CD8-positive, alpha-beta memory T cell (primary cell): ENCODE measurements at regions not wholly inside any gene's neighbourhood (a gene's known extent, or its start where the extent isn't known, plus 50 kb on each side); places are given as distances from the start of the nearest gene placed in this dataset.

Source experiments
- CTCF ChIA-PET: fragments of 350-600 bp; sonication (Branson Sonifier 250); formaldehyde crosslinking; loops from one replicate; lab custom pipeline; 2021; ENCODE audit warnings: antibody characterized with exemption; lab: Charles Lee
- POLR2A ChIA-PET: fragments of 350-600 bp; sonication (Branson Sonifier 250); formaldehyde crosslinking; loops from one replicate; lab custom pipeline; 2021; ENCODE audit warnings: antibody characterized with exemption; lab: Charles Lee
- DNase-seq, 5 donors: peaks; one replicate each; pipeline versions ENCODE4 v3.0.0 to v3.0.0-alpha.2; 2020 to 2022; ENCODE audit warnings: mixed read lengths in 1 of 5
- H3K27ac ChIP-seq: one replicate; pipeline ENCODE4 v1.7.0; 2013; ENCODE audit warnings: low read depth, mild to moderate bottlenecking, low read length, moderate library complexity
- H3K27me3 ChIP-seq: 2 replicates; pipeline ENCODE4 v1.7.0; 2013; ENCODE audit warnings: low read length, mild to moderate bottlenecking; ENCODE audit not compliant: insufficient read depth, poor library complexity, severe bottlenecking
- H3K36me3 ChIP-seq: 2 replicates; pipeline ENCODE4 v1.7.0; 2013; ENCODE audit warnings: mild to moderate bottlenecking, low read length, moderate library complexity; ENCODE audit not compliant: insufficient read depth
- H3K4me1 ChIP-seq: 2 replicates; pipeline ENCODE4 v1.7.0; 2013; ENCODE audit warnings: mild to moderate bottlenecking, low read length, moderate library complexity; ENCODE audit not compliant: insufficient read depth
- H3K4me3 ChIP-seq: 2 replicates; pipeline ENCODE4 v1.7.0; 2013; ENCODE audit warnings: mild to moderate bottlenecking, low read length
- H3K9me3 ChIP-seq: 2 replicates; pipeline ENCODE4 v1.7.0; 2013; ENCODE audit warnings: mild to moderate bottlenecking, low read length
- H3K27ac Mint-ChIP-seq, 8 donors: one replicate each; pipeline ENCODE4 v1.8.0; 2020 to 2021; ENCODE audit warnings: mixed read lengths in 8 of 8, mild to moderate bottlenecking in 6 of 8, inconsistent platforms in 3 of 8, moderate library complexity in 3 of 8
- H3K27me3 Mint-ChIP-seq, 2 donors: one replicate each; pipeline ENCODE4 v1.8.0; 2020 to 2021; ENCODE audit warnings: mixed read lengths in 2 of 2, mild to moderate bottlenecking in 1 of 2, moderate library complexity in 1 of 2
- H3K36me3 Mint-ChIP-seq, 3 donors: one replicate each; pipeline ENCODE4 v1.8.0; 2020 to 2021; ENCODE audit warnings: mixed read lengths in 3 of 3, inconsistent platforms in 1 of 3, mild to moderate bottlenecking in 1 of 3
- H3K4me1 Mint-ChIP-seq, 3 donors: one replicate each; pipeline ENCODE4 v1.8.0; 2020 to 2021; ENCODE audit warnings: mixed read lengths in 3 of 3, inconsistent platforms in 1 of 3, mild to moderate bottlenecking in 1 of 3
- H3K4me3 Mint-ChIP-seq, 7 donors: one replicate each; pipeline ENCODE4 v1.8.0; 2020 to 2021; ENCODE audit warnings: mixed read lengths in 7 of 7, mild to moderate bottlenecking in 6 of 7, moderate library complexity in 4 of 7, inconsistent platforms in 2 of 7
- H3K9me3 Mint-ChIP-seq, 5 donors: one replicate each; pipeline ENCODE4 v1.8.0; 2020 to 2022; ENCODE audit warnings: mixed read lengths in 5 of 5, mild to moderate bottlenecking in 3 of 5, moderate library complexity in 2 of 5, inconsistent platforms in 1 of 5

DNA sequence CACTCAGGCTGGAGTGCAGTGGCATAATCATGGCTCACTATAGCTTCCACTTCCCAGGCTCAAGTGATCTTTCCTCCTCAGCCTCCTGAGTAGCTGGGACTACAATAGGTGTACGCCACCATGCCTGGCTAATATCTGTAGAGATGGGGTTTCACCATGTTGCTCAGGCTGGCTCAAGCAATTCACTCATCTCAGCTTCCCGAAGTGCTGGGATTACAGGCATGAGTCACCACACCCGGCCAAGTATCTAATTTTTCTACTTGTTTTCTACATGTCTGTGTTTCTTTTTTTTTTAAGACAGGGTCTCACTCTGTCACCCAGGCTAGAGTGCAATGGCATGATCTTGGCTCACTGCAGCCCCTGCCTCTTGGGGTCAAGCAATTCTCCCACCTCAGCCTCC is 119.7 kb upstream of the MED13L start:
- H3K9me3 ChIP-seq, result no peaks in the 10 kb centered on the region
- no peaks in the 10 kb centered on the region for H3K4me1 ChIP-seq
- no peaks in the 10 kb centered on the region for H3K36me3 ChIP-seq
- DNase-seq, result no peak
- no peak overlapping the region for H3K27ac ChIP-seq
- peaks cover 10 to 20% of the 10 kb centered on the region in 2 donors for H3K27me3 Mint-ChIP-seq
- H3K4me3 Mint-ChIP-seq, result no peak overlapping the region
- H3K9me3 Mint-ChIP-seq, result peaks cover 5 to 24% (median 8%) of the 10 kb centered on the region in 5 donors
- no peaks in the 10 kb centered on the region for H3K27me3 ChIP-seq
- H3K4me3 ChIP-seq, result no peak overlapping the region
- peaks cover 0 to 9% (median 3%) of the 10 kb centered on the region in 3 donors for H3K4me1 Mint-ChIP-seq
- CTCF ChIA-PET, result no interaction called here
- peaks cover 0 to 11% (median 1%) of the 10 kb centered on the region in 3 donors for H3K36me3 Mint-ChIP-seq
- POLR2A ChIA-PET, result no interaction called here
- no peak overlapping the region for H3K27ac Mint-ChIP-seq

DNA sequence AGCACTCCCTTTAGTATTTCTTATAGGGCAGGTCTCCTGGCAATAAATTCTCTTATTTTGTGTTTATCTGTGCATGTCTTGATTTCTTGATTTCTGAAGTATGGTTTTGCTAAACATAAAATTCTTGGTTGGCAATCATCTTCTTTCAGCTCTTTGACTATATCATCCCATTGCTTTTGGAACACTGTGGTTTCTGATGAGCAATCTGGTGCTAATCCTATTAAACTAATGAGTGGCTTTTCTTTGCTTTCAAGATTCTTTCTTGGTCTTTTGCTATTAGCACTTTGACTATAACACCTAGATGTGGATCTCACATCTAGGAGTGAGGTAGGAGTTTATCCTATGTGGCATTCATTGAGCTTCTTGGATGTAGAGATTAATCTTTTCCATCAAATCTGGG is 120.7 kb upstream of the MED13L start:
- no peak for DNase-seq
- ChIA-PET CTCF (no interaction called here), POLR2A (no interaction called here)
- H3K9me3 ChIP-seq, result no peaks in the 10 kb centered on the region
- Mint-ChIP-seq H3K27me3 (peaks cover 9 to 20% of the 10 kb centered on the region in 2 donors), H3K36me3 (peaks cover 0 to 11% (median 1%) of the 10 kb centered on the region in 3 donors), H3K4me1 (peaks cover 0 to 8% (median 2%) of the 10 kb centered on the region in 3 donors), H3K4me3 (no peak overlapping the region), H3K9me3 (peaks cover 5 to 24% (median 8%) of the 10 kb centered on the region in 5 donors), H3K27ac (no peak overlapping the region)
- H3K36me3 ChIP-seq, result no peaks in the 10 kb centered on the region
- H3K4me1 ChIP-seq, result no peaks in the 10 kb centered on the region
- no peaks in the 10 kb centered on the region for H3K27me3 ChIP-seq
- H3K27ac ChIP-seq, result no peak overlapping the region
- H3K4me3 ChIP-seq, result no peak overlapping the region

DNA sequence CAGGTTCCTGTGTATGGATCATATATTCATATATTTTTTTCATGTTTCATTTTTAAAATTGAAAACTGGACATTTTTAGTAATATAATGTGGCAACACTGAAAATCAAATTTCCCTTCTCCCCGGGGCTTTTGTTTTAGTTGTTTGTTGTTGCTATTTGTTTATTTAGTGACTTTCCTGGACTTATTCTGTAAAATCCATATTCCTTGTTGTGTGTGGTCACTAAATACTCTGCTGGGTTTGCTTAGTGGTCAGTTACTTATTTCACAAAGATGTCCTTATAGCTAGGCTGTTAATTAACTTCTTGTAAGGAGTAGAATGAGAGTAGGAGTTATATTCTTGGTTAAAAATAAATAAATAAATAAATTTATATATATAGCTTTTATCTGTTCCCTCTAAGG is 121.6 kb upstream of the MED13L start:
- H3K9me3 ChIP-seq, result no peaks in the 10 kb centered on the region
- H3K36me3 ChIP-seq, result no peaks in the 10 kb centered on the region
- H3K27me3 Mint-ChIP-seq, result peaks cover 9 to 20% of the 10 kb centered on the region in 2 donors
- POLR2A ChIA-PET, result no interaction called here
- H3K36me3 Mint-ChIP-seq, result peaks cover 0 to 11% (median 1%) of the 10 kb centered on the region in 3 donors
- peaks cover 0 to 4% (median 0%) of the 10 kb centered on the region in 3 donors for H3K4me1 Mint-ChIP-seq
- DNase-seq, result no peak
- CTCF ChIA-PET, result no interaction called here
- peaks cover 5 to 24% (median 8%) of the 10 kb centered on the region in 5 donors for H3K9me3 Mint-ChIP-seq
- no peaks in the 10 kb centered on the region for H3K27me3 ChIP-seq
- no peaks in the 10 kb centered on the region for H3K4me1 ChIP-seq
- H3K4me3 Mint-ChIP-seq, result no peak overlapping the region
- H3K4me3 ChIP-seq, result no peak overlapping the region
- H3K27ac Mint-ChIP-seq, result no peak overlapping the region
- H3K27ac ChIP-seq, result no peak overlapping the region

DNA sequence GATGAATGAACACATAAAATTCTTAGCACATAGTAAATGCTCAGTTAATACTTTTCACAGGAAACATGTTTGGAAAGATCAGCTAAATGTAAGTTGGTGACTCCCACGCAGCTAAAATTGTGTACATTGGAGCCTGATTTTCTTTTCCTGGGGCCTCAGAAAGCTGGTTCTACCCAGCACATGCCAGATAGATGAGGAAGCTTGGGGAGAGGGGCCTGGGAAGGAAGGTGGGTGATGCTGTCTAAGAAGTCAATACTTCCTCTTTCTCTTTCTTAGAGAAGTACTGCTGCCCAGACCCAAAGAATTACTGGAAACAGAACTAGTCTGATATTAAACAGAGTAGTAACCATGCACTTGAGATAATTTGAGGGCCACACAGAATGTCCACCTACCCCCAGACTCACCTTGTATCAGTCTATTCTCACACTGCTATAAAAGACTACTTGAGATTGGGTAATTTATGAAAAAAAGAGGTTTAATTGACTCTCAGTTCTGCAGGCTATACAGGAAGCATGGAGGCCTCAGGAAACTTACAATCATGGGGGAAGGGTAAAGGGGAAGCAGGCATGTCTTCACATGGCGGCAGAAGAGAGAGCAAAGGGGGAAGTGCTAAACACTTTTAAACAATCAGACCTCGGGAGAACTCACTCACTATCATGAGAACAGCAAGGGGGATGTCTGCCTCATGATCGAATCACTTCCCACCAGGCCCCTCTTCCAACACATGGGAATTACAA is 123.3 kb upstream of the MED13L start:
- POLR2A ChIA-PET, result no interaction called here
- Mint-ChIP-seq H3K27ac (no peak overlapping the region), H3K36me3 (peaks cover 0 to 11% (median 1%) of the 10 kb centered on the region in 3 donors), H3K9me3 (peaks cover 5 to 24% (median 8%) of the 10 kb centered on the region in 5 donors), H3K4me1 (no peaks in the 10 kb centered on the region), H3K27me3 (peaks cover 11 to 20% of the 10 kb centered on the region in 2 donors), H3K4me3 (no peak overlapping the region)
- Histone ChIP-seq H3K9me3 (no peaks in the 10 kb centered on the region), H3K27ac (no peak overlapping the region), H3K4me3 (no peak overlapping the region), H3K4me1 (no peaks in the 10 kb centered on the region), H3K27me3 (no peaks in the 10 kb centered on the region), H3K36me3 (no peaks in the 10 kb centered on the region)
- DNase-seq, result no peak
- CTCF ChIA-PET, result no interaction called here

DNA sequence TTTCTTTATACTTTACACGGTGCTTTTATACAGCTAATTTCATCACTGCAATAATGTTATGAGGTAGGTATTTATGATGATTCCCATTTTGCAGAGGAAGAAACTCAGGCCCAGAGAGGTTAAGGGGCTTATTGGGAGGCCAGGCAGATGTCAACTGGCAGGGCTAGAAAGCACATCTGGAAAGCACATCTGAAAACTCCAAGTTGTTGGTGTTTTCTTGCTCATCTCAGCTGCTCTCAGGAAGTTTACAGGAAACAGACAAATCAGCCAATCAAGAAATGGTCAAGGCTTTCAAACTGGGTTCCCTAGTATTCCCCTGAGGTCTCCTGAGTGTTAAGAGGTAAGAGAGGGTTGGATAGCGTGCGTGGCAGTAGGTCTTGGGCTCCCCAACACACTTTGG is 124.1 kb upstream of the MED13L start:
- Histone ChIP-seq H3K36me3 (no peaks in the 10 kb centered on the region), H3K4me3 (no peak overlapping the region), H3K4me1 (no peaks in the 10 kb centered on the region), H3K27me3 (no peaks in the 10 kb centered on the region), H3K9me3 (no peaks in the 10 kb centered on the region), H3K27ac (no peak overlapping the region)
- H3K27ac Mint-ChIP-seq, result peak overlapping the region in 1 of 8 donors; percentile 36
- DNase-seq, result no peak
- H3K4me3 Mint-ChIP-seq, result no peak overlapping the region
- ChIA-PET POLR2A (no interaction called here), CTCF (no interaction called here)
- H3K27me3 Mint-ChIP-seq, result peaks cover 11 to 20% of the 10 kb centered on the region in 2 donors
- no peaks in the 10 kb centered on the region for H3K4me1 Mint-ChIP-seq
- H3K9me3 Mint-ChIP-seq, result peaks cover 5 to 24% (median 8%) of the 10 kb centered on the region in 5 donors
- H3K36me3 Mint-ChIP-seq, result peaks cover 0 to 11% (median 1%) of the 10 kb centered on the region in 3 donors

DNA sequence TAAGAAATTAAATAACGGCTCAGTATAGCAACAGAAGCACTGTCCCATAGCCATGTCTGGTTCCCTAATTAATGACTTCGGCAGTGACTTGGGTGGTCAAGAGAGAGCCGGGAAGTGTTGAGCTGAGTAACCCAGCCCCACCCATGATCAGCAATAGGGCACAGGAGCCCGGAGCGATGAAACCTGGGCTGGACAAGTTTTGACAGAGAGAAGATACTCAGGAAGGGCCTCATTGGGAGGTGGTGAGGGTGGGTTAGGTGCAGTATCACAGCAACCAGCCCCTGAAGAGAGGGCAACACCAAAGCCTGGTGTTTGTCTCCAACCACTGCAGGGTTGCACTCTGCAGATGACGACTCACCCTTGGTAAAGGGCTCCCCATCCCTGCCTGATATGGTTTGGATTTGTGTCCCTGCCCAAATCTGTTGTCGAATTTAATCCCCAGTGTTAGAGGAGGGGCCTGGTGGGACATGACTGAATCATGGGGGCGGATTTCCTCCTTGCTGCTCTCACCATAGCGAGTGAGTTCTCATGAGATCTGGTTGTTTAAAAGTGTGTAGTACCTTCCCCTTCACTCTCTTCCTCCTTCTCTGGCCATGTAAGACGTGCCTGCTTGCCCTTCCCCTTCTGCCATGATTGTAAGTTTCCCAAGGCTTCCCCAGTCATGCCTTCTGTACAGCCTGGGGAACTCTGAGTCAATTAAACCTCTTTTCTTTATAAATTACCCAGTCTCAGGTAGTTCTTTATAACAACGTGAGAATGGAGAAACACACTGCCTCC is 124.9 kb upstream of the MED13L start:
- Histone ChIP-seq H3K4me1 (no peaks in the 10 kb centered on the region), H3K27me3 (no peaks in the 10 kb centered on the region), H3K4me3 (no peak overlapping the region), H3K36me3 (no peaks in the 10 kb centered on the region), H3K27ac (no peak overlapping the region), H3K9me3 (no peaks in the 10 kb centered on the region)
- Mint-ChIP-seq H3K27me3 (peaks cover 9 to 20% of the 10 kb centered on the region in 2 donors), H3K36me3 (peaks cover 0 to 11% (median 1%) of the 10 kb centered on the region in 3 donors), H3K4me1 (no peaks in the 10 kb centered on the region), H3K4me3 (no peak overlapping the region), H3K27ac (no peak overlapping the region), H3K9me3 (peaks cover 5 to 24% (median 8%) of the 10 kb centered on the region in 5 donors)
- POLR2A ChIA-PET, result no interaction called here
- no peak for DNase-seq
- CTCF ChIA-PET, result no interaction called here

DNA sequence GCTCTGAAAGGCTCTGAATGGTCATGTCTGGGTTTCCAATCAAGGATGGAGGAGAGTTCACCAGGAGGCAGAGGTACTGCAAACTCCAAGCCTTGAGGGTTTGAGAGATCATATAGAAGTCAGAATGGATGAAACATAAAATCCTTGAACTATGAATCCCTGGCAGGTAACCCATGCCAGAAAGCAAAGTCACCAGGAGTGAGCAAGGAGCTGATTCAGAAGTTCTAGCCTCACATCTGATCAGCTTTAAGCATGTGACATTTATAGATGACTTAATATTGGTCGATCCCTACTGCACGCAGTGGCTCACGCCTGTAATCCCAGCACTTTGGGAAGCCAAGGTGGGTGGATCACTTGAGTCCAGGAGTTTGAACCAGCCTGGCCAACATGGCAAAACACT is 126.1 kb upstream of the MED13L start:
- Mint-ChIP-seq H3K27me3 (peaks cover 9 to 13% of the 10 kb centered on the region in 2 donors), H3K27ac (no peak overlapping the region), H3K36me3 (peaks cover 0 to 6% (median 0%) of the 10 kb centered on the region in 3 donors), H3K4me1 (no peaks in the 10 kb centered on the region), H3K4me3 (no peak overlapping the region), H3K9me3 (peaks cover 3 to 13% (median 6%) of the 10 kb centered on the region in 5 donors)
- H3K36me3 ChIP-seq, result no peaks in the 10 kb centered on the region
- POLR2A ChIA-PET, result no interaction called here
- H3K4me1 ChIP-seq, result no peaks in the 10 kb centered on the region
- H3K27ac ChIP-seq, result no peak overlapping the region
- H3K27me3 ChIP-seq, result no peaks in the 10 kb centered on the region
- CTCF ChIA-PET, result interaction anchor here (0.8 kb wide), 1 partner anchor 95 kb away, joined by 3 read pairs; no protein-coding TSS in a partner anchor
- no peak overlapping the region for H3K4me3 ChIP-seq
- no peaks in the 10 kb centered on the region for H3K9me3 ChIP-seq
- DNase-seq, result no peak

DNA sequence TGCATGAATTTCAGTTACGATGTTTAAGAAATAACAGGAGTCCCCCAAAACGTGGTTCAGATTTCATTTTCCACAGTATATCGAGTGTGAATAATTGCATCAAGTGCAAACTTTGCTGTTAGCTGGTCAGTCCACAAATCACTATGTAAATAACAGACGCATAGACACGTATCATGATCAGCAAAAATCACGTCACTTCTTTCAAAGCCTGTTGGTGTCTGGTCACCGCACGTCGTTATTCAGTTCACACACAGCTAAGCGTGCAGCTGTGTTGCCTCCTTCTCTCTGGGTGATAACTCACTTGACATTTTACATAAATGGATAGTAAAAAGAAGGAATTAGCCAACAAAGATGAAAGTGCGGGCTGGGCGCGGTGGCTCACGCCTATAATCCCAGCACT is 126.8 kb upstream of the MED13L start:
- Mint-ChIP-seq H3K27ac (no peak overlapping the region), H3K9me3 (peaks cover 0 to 7% (median 2%) of the 10 kb centered on the region in 5 donors), H3K27me3 (peaks cover 7 to 10% of the 10 kb centered on the region in 2 donors), H3K4me3 (no peak overlapping the region), H3K36me3 (no peaks in the 10 kb centered on the region), H3K4me1 (no peaks in the 10 kb centered on the region)
- no peak overlapping the region for H3K4me3 ChIP-seq
- H3K9me3 ChIP-seq, result no peaks in the 10 kb centered on the region
- CTCF ChIA-PET, result no interaction called here
- DNase-seq, result no peak
- H3K27ac ChIP-seq, result no peak overlapping the region
- POLR2A ChIA-PET, result no interaction called here
- no peaks in the 10 kb centered on the region for H3K4me1 ChIP-seq
- no peaks in the 10 kb centered on the region for H3K27me3 ChIP-seq
- H3K36me3 ChIP-seq, result no peaks in the 10 kb centered on the region
